Common myeloid progenitor, CD34-positive (primary cell): ENCODE measurements at regions not wholly inside any gene's neighbourhood (a gene's known extent, or its start where the extent isn't known, plus 50 kb on each side); places are given as distances from the start of the nearest gene placed in this dataset.

ENCODE experiments used
- CTCF ChIA-PET: fragments of 350-600 bp; sonication (Branson Sonifier 250); formaldehyde crosslinking; loops from one replicate; lab custom pipeline; 2021; ENCODE audit warnings: antibody characterized with exemption; lab: Charles Lee
- POLR2A ChIA-PET: fragments of 350-600 bp; sonication (Branson Sonifier 250); formaldehyde crosslinking; loops from one replicate; lab custom pipeline; 2021; ENCODE audit warnings: antibody characterized with exemption; lab: Charles Lee
- DNase-seq, 3 donors: peaks; one replicate each; pipeline versions ENCODE4 v3.0.0 to v3.0.0-alpha.2; 2013
- H3K27ac ChIP-seq, 2 experiments: 1 replicate in 1 of 2; 2 replicates in 1 of 2; pipeline ENCODE4 v1.7.0; 2013; ENCODE audit warnings: inconsistent platforms in 2 of 2, low read length in 2 of 2, mild to moderate bottlenecking in 2 of 2, low read depth in 1 of 2, moderate library complexity in 1 of 2; ENCODE audit not compliant: severe bottlenecking in 2 of 2, insufficient read depth in 1 of 2, poor library complexity in 1 of 2
- H3K27me3 ChIP-seq, 5 experiments: replicated peaks in 2 of 5; 1 replicate in 3 of 5; 2 replicates in 2 of 5; pipeline versions ENCODE4 v1.6.1 to v1.7.0; 2013; ENCODE audit warnings: low read length in 4 of 5, mild to moderate bottlenecking in 2 of 5, moderate library complexity in 2 of 5, inconsistent platforms in 1 of 5; ENCODE audit not compliant: insufficient read depth in 5 of 5, control insufficient read depth in 4 of 5
- H3K36me3 ChIP-seq, 4 experiments: 1 replicate in 2 of 4; 2 replicates in 2 of 4; pipeline versions ENCODE4 v1.6.1 to v1.7.0; 2013; ENCODE audit warnings: low read length in 3 of 4, control low read depth in 1 of 4, mild to moderate bottlenecking in 1 of 4; ENCODE audit not compliant: control insufficient read depth in 4 of 4, insufficient read depth in 4 of 4
- H3K4me1 ChIP-seq, 4 experiments: 1 replicate in 3 of 4; 2 replicates in 1 of 4; pipeline versions ENCODE4 v1.6.1 to v1.7.1; 2013; ENCODE audit warnings: low read length in 3 of 4, mild to moderate bottlenecking in 3 of 4, control low read depth in 1 of 4, inconsistent platforms in 1 of 4, moderate library complexity in 1 of 4; ENCODE audit not compliant: control insufficient read depth in 4 of 4, insufficient read depth in 4 of 4; ENCODE audit errors: control extremely low read depth in 1 of 4
- H3K4me3 ChIP-seq, 7 experiments: 1 replicate in 4 of 7; 2 replicates in 3 of 7; pipeline versions ENCODE4 v1.5.1 to v1.7.0; 2013; ENCODE audit warnings: mild to moderate bottlenecking in 7 of 7, low read length in 6 of 7, moderate library complexity in 6 of 7, inconsistent platforms in 2 of 7, low read depth in 2 of 7, control low read depth in 1 of 7; ENCODE audit not compliant: insufficient read depth in 4 of 7, control insufficient read depth in 1 of 7; ENCODE audit errors: extremely low read depth in 1 of 7
- H3K9me3 ChIP-seq, 5 experiments: 1 replicate in 4 of 5; 2 replicates in 1 of 5; pipeline versions ENCODE4 v1.6.1 to v1.7.1; 2013; ENCODE audit warnings: low read length in 4 of 5, mild to moderate bottlenecking in 2 of 5, inconsistent platforms in 1 of 5, low read depth in 1 of 5, moderate library complexity in 1 of 5; ENCODE audit not compliant: control insufficient read depth in 4 of 5, insufficient read depth in 2 of 5; ENCODE audit errors: control extremely low read depth in 1 of 5
- WGBS: methylation state at CpG from one replicate; pipeline ENCODE4 v1.1.5; 2013; ENCODE audit not compliant: insufficient coverage; 5-methylcytosine and 5-hydroxymethylcytosine counted together

GRCh38 chr12:91853350-91854127 is 292.1 kb downstream of the BTG1 start:
- 100% methylated on average over 1 of the region's 5 CpGs for WGBS
- CTCF ChIA-PET: no interaction called here

DNA sequence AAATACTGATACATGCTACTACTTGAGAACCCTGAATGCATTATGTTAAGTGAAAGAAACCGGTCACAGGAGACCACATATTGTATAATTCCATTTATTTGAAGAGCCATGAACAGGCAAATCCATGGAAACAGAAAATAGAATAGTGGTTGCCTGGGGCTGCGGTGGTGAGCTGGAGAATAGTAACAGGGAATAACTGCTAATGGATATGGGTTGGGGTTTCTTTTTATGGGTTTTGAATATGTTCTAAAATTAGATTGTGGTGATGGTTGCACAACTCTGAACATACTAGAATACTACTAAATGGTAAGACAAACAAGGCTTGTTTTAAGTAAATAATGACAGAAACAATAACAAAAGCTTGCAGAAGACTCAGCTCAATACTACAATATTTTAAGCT is 293.0 kb downstream of the BTG1 start:
- no peak for DNase-seq
- Histone ChIP-seq H3K4me1 (no peaks in the 10 kb centered on the region), H3K27me3 (no peaks in the 10 kb centered on the region), H3K27ac (no peak overlapping the region), H3K9me3 (no peaks in the 10 kb centered on the region), H3K4me3 (no peak overlapping the region), H3K36me3 (no peaks in the 10 kb centered on the region)
- POLR2A ChIA-PET: interaction anchor here (0.5 kb wide), 1 partner anchor 103 kb away, joined by 3 read pairs; no protein-coding TSS in a partner anchor
- CTCF ChIA-PET: no interaction called here
- WGBS: 86% methylated on average over 1 of the region's 2 CpGs

More at GRCh38 chr12:91853350-91854127, 292.1 kb downstream of the BTG1 start:
- no peaks in the 10 kb centered on the region for H3K36me3 ChIP-seq
- H3K27me3 ChIP-seq: no peaks in the 10 kb centered on the region
- H3K4me3 ChIP-seq: no peak overlapping the region
- H3K9me3 ChIP-seq: no peaks in the 10 kb centered on the region
- no peak for DNase-seq
- H3K27ac ChIP-seq: no peak overlapping the region
- H3K4me1 ChIP-seq: no peaks in the 10 kb centered on the region
- POLR2A ChIA-PET: no interaction called here

- DNase-seq: no peak
- Histone ChIP-seq H3K27ac (no peak overlapping the region), H3K9me3 (no peaks in the 10 kb centered on the region), H3K27me3 (no peaks in the 10 kb centered on the region), H3K4me3 (no peak overlapping the region), H3K4me1 (no peaks in the 10 kb centered on the region), H3K36me3 (no peaks in the 10 kb centered on the region)
- POLR2A ChIA-PET: no interaction called here
- CTCF ChIA-PET: no interaction called here
These were observed 293.7 kb downstream of the BTG1 start for GRCh38 chr12:91851741-91852477.

DNA sequence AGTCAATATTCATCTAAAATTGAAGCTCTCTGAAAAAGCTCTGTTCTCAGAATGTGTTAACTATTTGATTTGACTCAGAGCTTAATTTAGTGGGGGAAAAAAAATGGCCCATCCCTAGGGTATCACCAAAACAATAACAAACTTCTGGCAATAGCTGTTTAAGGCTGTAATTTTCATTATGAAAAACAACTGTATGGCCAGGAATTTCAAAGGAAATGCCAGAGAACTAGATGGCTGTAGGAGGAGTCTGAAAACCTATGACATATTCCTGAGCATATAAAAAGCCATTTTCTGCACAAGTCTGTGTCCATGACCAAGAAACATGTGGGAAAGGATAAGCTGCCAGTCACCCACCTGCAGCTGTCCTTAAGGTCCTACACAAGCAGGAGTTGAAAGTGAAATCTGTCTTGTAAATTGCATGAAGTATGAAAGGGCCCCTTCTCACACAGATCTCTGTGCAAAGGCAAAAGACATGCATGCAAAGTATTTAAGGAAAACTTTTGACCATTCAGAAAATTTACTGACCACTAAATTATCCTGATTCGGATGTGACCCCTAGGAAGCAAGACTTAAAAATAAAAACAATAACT is 299.1 kb downstream of the BTG1 start:
- H3K36me3 ChIP-seq: no peaks in the 10 kb centered on the region
- H3K27ac ChIP-seq: no peak overlapping the region
- CTCF ChIA-PET: interaction anchor here (1.1 kb wide), 1 partner anchor 17 kb away, joined by 3 read pairs; no protein-coding TSS in a partner anchor
- H3K4me3 ChIP-seq: no peak overlapping the region
- WGBS: no CpG with 5 or more reads among the region's 1 CpG
- no peaks in the 10 kb centered on the region for H3K4me1 ChIP-seq
- peaks cover 0 to 5% (median 0%) of the 10 kb centered on the region in 5 experiments for H3K9me3 ChIP-seq
- no peak for DNase-seq
- POLR2A ChIA-PET: no interaction called here
- H3K27me3 ChIP-seq: no peaks in the 10 kb centered on the region

DNA sequence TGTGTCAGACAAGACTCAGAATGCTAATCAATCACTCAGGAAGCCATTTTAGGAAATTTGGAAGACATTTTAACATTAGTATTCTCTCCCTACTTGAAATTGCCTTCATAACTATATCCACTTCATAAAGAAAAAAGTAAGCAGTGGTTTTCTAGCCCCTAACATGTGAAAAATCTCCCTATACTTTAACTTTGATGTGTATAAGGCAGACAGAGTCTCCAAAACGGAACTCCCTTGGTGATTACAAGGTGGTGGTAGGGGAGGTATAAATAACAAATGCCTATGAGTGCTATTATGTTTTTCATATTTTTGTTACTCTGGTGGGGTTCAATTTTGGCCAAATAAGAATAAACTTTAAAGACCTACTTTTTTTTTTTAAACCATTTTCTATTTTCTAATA is 300.3 kb downstream of the BTG1 start:
- DNase-seq: no peak
- Histone ChIP-seq H3K27ac (no peak overlapping the region), H3K4me1 (no peaks in the 10 kb centered on the region), H3K36me3 (no peaks in the 10 kb centered on the region), H3K4me3 (no peak overlapping the region), H3K9me3 (peaks cover 0 to 5% (median 0%) of the 10 kb centered on the region in 5 experiments), H3K27me3 (no peaks in the 10 kb centered on the region)
- whole genome bisulfite sequencing: no CpG with 5 or more reads among the region's 1 CpG
- ChIA-PET CTCF (no interaction called here), POLR2A (no interaction called here)

GRCh38 chr12:91841822-91842221 is 303.8 kb downstream of the BTG1 start:
- no peaks in the 10 kb centered on the region for H3K36me3 ChIP-seq
- ChIA-PET POLR2A (no interaction called here), CTCF (interaction anchor here (1.2 kb wide), 1 partner anchor 30 kb away, joined by 3 read pairs; no protein-coding TSS in a partner anchor)
- H3K27ac ChIP-seq: no peak overlapping the region
- peaks cover 0 to 5% (median 0%) of the 10 kb centered on the region in 5 experiments for H3K9me3 ChIP-seq
- no peaks in the 10 kb centered on the region for H3K27me3 ChIP-seq
- no peak for DNase-seq
- no peaks in the 10 kb centered on the region for H3K4me1 ChIP-seq
- H3K4me3 ChIP-seq: no peak overlapping the region

- Histone ChIP-seq H3K4me3 (no peak overlapping the region), H3K4me1 (no peaks in the 10 kb centered on the region), H3K27ac (no peak overlapping the region), H3K36me3 (no peaks in the 10 kb centered on the region), H3K27me3 (no peaks in the 10 kb centered on the region), H3K9me3 (peaks cover 0 to 3% (median 0%) of the 10 kb centered on the region in 5 experiments)
- CTCF ChIA-PET: no interaction called here
- POLR2A ChIA-PET: no interaction called here
- 100% methylated on average over 1 of the region's 1 CpG for WGBS
- DNase-seq: no peak
These were observed 308.9 kb downstream of the BTG1 start for GRCh38 chr12:91836696-91837095.
